ENCODE measurements at regions not wholly inside any gene's neighbourhood (a gene's known extent, or its start where the extent isn't known, plus 50 kb on each side); places are given as distances from the start of the nearest gene placed in this dataset.

DNA sequence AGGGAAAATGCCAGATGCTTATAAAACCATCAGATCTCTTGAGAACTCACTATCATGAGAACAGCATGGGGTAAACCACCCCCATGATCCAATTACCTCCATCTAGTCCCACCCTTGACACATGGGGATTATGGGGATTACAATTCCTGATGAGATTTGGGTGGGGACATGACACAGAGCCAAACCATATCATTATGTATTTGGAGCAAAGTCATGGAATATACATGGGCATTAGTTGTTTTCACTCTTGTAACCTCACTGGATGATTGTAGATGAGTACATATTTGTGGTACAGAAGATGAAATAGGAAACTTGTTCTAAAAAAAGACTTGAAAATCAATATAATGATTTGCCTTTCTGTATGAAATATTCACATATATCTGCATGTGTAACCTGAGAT, 674.5 kb upstream of the BOD1L1 start:
- TF ChIP-seq, protein P1, sequence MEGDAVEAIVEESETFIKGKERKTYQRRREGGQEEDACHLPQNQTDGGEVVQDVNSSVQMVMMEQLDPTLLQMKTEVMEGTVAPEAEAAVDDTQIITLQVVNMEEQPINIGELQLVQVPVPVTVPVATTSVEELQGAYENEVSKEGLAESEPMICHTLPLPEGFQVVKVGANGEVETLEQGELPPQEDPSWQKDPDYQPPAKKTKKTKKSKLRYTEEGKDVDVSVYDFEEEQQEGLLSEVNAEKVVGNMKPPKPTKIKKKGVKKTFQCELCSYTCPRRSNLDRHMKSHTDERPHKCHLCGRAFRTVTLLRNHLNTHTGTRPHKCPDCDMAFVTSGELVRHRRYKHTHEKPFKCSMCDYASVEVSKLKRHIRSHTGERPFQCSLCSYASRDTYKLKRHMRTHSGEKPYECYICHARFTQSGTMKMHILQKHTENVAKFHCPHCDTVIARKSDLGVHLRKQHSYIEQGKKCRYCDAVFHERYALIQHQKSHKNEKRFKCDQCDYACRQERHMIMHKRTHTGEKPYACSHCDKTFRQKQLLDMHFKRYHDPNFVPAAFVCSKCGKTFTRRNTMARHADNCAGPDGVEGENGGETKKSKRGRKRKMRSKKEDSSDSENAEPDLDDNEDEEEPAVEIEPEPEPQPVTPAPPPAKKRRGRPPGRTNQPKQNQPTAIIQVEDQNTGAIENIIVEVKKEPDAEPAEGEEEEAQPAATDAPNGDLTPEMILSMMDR (conservative IDR thresholded peaks at IDR 0.05; ENCODE audit: low read depth, low read length), result no peak
- no peak for TF ChIP-seq EZH2phosphoT487 (IDR thresholded peaks at IDR 0.05; ENCODE audit: borderline replicate concordance, low read length)
- no peak for TF ChIP-seq EZH2 (IDR thresholded peaks at IDR 0.05; ENCODE audit: low read length, unreplicated experiment)
